Right lobe of liver (tissue), 6 donors: ENCODE measurements at regions not wholly inside any gene's neighbourhood (a gene's known extent, or its start where the extent isn't known, plus 50 kb on each side); places are given as distances from the start of the nearest gene placed in this dataset.

Experiments
- ATAC-seq, 4 donors: fragments of 200-7000 bp; cut with Tn5 transposase; one replicate each; pipeline ENCODE4 v1.9.1; 2020; ENCODE audit warnings: mild to moderate bottlenecking in 4 of 4, moderate library complexity in 4 of 4
- DNase-seq, 3 donors: peaks; one replicate each; pipeline ENCODE4 v3.0.0-alpha.2; 2020
- H3K27ac ChIP-seq, 3 donors: fragments of 200-600 bp; one replicate each; pipeline ENCODE4 v1.8.0; 2022
- H3K27me3 ChIP-seq, 2 donors: fragments of 200-600 bp; one replicate each; pipeline ENCODE4 v1.8.0; 2022
- H3K36me3 ChIP-seq, 4 donors: fragments of 200-600 bp; sonication (generic) in 1 of 4; one replicate each; pipeline versions ENCODE4 v1.5.1 to v1.8.0; 2017 to 2022; ENCODE audit warnings: control low read depth in 1 of 4
- H3K4me1 ChIP-seq, 4 donors: fragments of 200-600 bp; sonication (generic) in 1 of 4; one replicate each; pipeline versions ENCODE4 v1.5.1 to v1.8.0; 2017 to 2022; ENCODE audit warnings: control low read depth in 1 of 4
- H3K4me3 ChIP-seq, 3 donors: fragments of 200-600 bp; one replicate each; pipeline ENCODE4 v1.8.0; 2022
- H3K9me3 ChIP-seq, 4 donors: fragments of 200-600 bp; sonication (generic) in 1 of 4; one replicate each; pipeline versions ENCODE4 v1.5.1 to v1.8.0; 2017 to 2022; ENCODE audit warnings: control low read depth in 1 of 4
- CTCF ChIP-seq, 4 donors: fragments of 200-600 bp in 3 of 4; fragments of 450-650 bp in 1 of 4; IDR thresholded peaks; one replicate each; pipeline versions ENCODE4 v1.5.1 to v1.8.0; 2016 to 2022; ENCODE audit warnings: antibody characterized with exemption in 4 of 4, mild to moderate bottlenecking in 2 of 4
- POLR2A ChIP-seq: fragments of 450-650 bp; IDR thresholded peaks from one replicate; pipeline ENCODE4 v1.6.1; 2017; ENCODE audit warnings: antibody characterized with exemption, mild to moderate bottlenecking
- WGBS: methylation state at CpG from one replicate; pipeline ENCODE4 v1.1.6; 2018; ENCODE audit warnings: low coverage, low lambda C conversion rate; ENCODE audit not compliant: insufficient coverage; ENCODE audit errors: missing lambda C conversion rate; 5-methylcytosine and 5-hydroxymethylcytosine counted together
- intact Hi-C, 2 donors: fragments of 100-400 bp; cut with DNase I; formaldehyde crosslinking; loops; one replicate each; pipeline versions ENCODE4 v1.11.2 to v1.14.1; 2022
- donor health status: DM: no; HTN: yes; CAD: no.
- donor health status: DM: no; HTN: no; CAD: no.
- donor health status: DM: no; HTN: no; CAD: no.
- donor health status: DM: no; HTN: yes; CAD: no.
- donor health status: DM: no; HTN: yes; CAD: no.

GRCh38 chr13:18954254-18954653 lies 227.4 kb downstream of the TUBA3C start:
- no peak overlapping the region for H3K4me3 ChIP-seq
- no peaks in the 10 kb centered on the region for H3K27me3 ChIP-seq
- no peak overlapping the region for H3K27ac ChIP-seq
- no peaks in the 10 kb centered on the region for H3K36me3 ChIP-seq
- WGBS: 63% methylated on average over 2 of the region's 5 CpGs
- H3K9me3 ChIP-seq: no peaks in the 10 kb centered on the region
- TF ChIP-seq CTCF (IDR thresholded peaks at IDR 0.05): no peak
- ATAC-seq: peak in 1 of 4 donors; percentile 9
- no peak for DNase-seq
- H3K4me1 ChIP-seq: no peaks in the 10 kb centered on the region
- intact Hi-C loops: no loop called here

GRCh38 chr13:18953139-18953930 lies 228.3 kb downstream of the TUBA3C start:
- Histone ChIP-seq H3K9me3 (no peaks in the 10 kb centered on the region), H3K27me3 (no peaks in the 10 kb centered on the region), H3K4me1 (no peaks in the 10 kb centered on the region), H3K4me3 (no peak overlapping the region), H3K36me3 (no peaks in the 10 kb centered on the region), H3K27ac (no peak overlapping the region)
- DNase-seq (no peak), ATAC-seq (no peak)
- intact Hi-C loops: no loop called here
- no peak for TF ChIP-seq CTCF (IDR thresholded peaks at IDR 0.05)
- TF ChIP-seq POLR2A: no peak
- 43% methylated on average over 3 of the region's 8 CpGs for WGBS

GRCh38 chr13:18952225-18953016 lies 229.2 kb downstream of the TUBA3C start:
- no peaks in the 10 kb centered on the region for H3K27me3 ChIP-seq
- no peaks in the 10 kb centered on the region for H3K36me3 ChIP-seq
- no peaks in the 10 kb centered on the region for H3K4me1 ChIP-seq
- no peak for ATAC-seq
- TF ChIP-seq CTCF (IDR thresholded peaks at IDR 0.05) (no peak), POLR2A (no peak)
- H3K4me3 ChIP-seq: no peak overlapping the region
- intact Hi-C loops: no loop called here
- no peaks in the 10 kb centered on the region for H3K9me3 ChIP-seq
- 83% methylated on average over 4 of the region's 18 CpGs for WGBS
- H3K27ac ChIP-seq: no peak overlapping the region
- no peak for DNase-seq

- no CpG with 5 or more reads among the region's 13 CpGs for WGBS
- ATAC-seq (no peak), DNase-seq (no peak)
- H3K27ac ChIP-seq: no peak overlapping the region
- intact Hi-C loops: no loop called here
- no peak for TF ChIP-seq POLR2A
- no peaks in the 10 kb centered on the region for H3K9me3 ChIP-seq
- no peaks in the 10 kb centered on the region for H3K27me3 ChIP-seq
- H3K36me3 ChIP-seq: no peaks in the 10 kb centered on the region
- H3K4me3 ChIP-seq: no peak overlapping the region
- H3K4me1 ChIP-seq: no peaks in the 10 kb centered on the region
Measured at GRCh38 chr13:18951412-18951811, 230.2 kb downstream of the TUBA3C start.

- no peak overlapping the region for H3K27ac ChIP-seq
- TF ChIP-seq CTCF (IDR thresholded peaks at IDR 0.05) (no peak), POLR2A (no peak)
- H3K9me3 ChIP-seq: no peaks in the 10 kb centered on the region
- no peak for ATAC-seq
- H3K4me1 ChIP-seq: no peaks in the 10 kb centered on the region
- DNase-seq: no peak
- H3K4me3 ChIP-seq: no peak overlapping the region
- no peaks in the 10 kb centered on the region for H3K36me3 ChIP-seq
- intact Hi-C loops: no loop called here
- WGBS: 67% methylated on average over 2 of the region's 7 CpGs
- H3K27me3 ChIP-seq: no peaks in the 10 kb centered on the region
Measured at GRCh38 chr13:18949970-18950369, 231.7 kb downstream of the TUBA3C start.
